Right kidney (tissue), 1 donor: ENCODE measurements at regions not wholly inside any gene's neighbourhood (a gene's known extent, or its start where the extent isn't known, plus 50 kb on each side); places are given as distances from the start of the nearest gene placed in this dataset.
"Not testable (repeated sequence)": the region's sequence is repeated elsewhere in the genome, so short reads cannot be mapped to it uniquely, and the experiment has no call there.

Experiments used
- DNase-seq: peaks from one replicate; pipeline ENCODE4 v3.0.0-alpha.2; 2016

GRCh38 chr4:52373650-52374049 is 285.5 kb downstream of the USP46 start:
- no peak for DNase-seq

- DNase-seq = no peak
These were observed 284.2 kb downstream of the USP46 start for GRCh38 chr4:52374877-52375276.

- DNase-seq = peak; percentile 62
These were observed 282.9 kb downstream of the USP46 start for GRCh38 chr4:52376132-52376704.

- DNase-seq = no peak
These were observed 281.5 kb downstream of the USP46 start for GRCh38 chr4:52377563-52377962.

GRCh38 chr4:52407545-52407944 is 251.6 kb downstream of the USP46 start:
- no peak for DNase-seq

- DNase-seq = no peak
These were observed 251.1 kb downstream of the USP46 start for GRCh38 chr4:52408032-52408431.

- DNase-seq = no peak
These were observed 250.6 kb downstream of the USP46 start for GRCh38 chr4:52408471-52408870.

- DNase-seq = not testable (repeated sequence)
These were observed 249.3 kb downstream of the USP46 start for GRCh38 chr4:52409766-52410165.

GRCh38 chr4:52410971-52411370 is 248.1 kb downstream of the USP46 start:
- DNase-seq = no peak

- DNase-seq = no peak
These were observed 238.8 kb downstream of the USP46 start for GRCh38 chr4:52420330-52420729.

- peak; percentile 21 for DNase-seq
These were observed 237.3 kb downstream of the USP46 start for GRCh38 chr4:52421811-52422213.

- DNase-seq = no peak
These were observed 235.1 kb downstream of the USP46 start for GRCh38 chr4:52423967-52424366.

- DNase-seq = no peak
These were observed 233.3 kb downstream of the USP46 start for GRCh38 chr4:52425751-52426326.

- no peak for DNase-seq
These were observed 227.7 kb downstream of the USP46 start for GRCh38 chr4:52431410-52431809.

- DNase-seq = peak; percentile 22
These were observed 227.2 kb downstream of the USP46 start for GRCh38 chr4:52431869-52432268.

- not testable (repeated sequence) for DNase-seq
These were observed 216.6 kb downstream of the USP46 start for GRCh38 chr4:52442524-52442923.

- DNase-seq = no peak
These were observed 186.7 kb downstream of the USP46 start for GRCh38 chr4:52472444-52472843.

- no peak for DNase-seq
These were observed 181.8 kb downstream of the USP46 start for GRCh38 chr4:52477191-52477780.

- DNase-seq = no peak
These were observed 175.8 kb downstream of the USP46 start for GRCh38 chr4:52483186-52483890.

GRCh38 chr4:52507774-52508173 is 151.3 kb downstream of the USP46 start:
- DNase-seq = no peak

GRCh38 chr4:52510939-52511565 is 148.0 kb downstream of the USP46 start:
- no peak for DNase-seq

- no peak for DNase-seq
These were observed 147.3 kb downstream of the USP46 start for GRCh38 chr4:52511825-52512224.

GRCh38 chr4:52512291-52512690 is 146.8 kb downstream of the USP46 start:
- no peak for DNase-seq
